ENCODE measurements at regions not wholly inside any gene's neighbourhood (a gene's known extent, or its start where the extent isn't known, plus 50 kb on each side); places are given as distances from the start of the nearest gene placed in this dataset.

DNA sequence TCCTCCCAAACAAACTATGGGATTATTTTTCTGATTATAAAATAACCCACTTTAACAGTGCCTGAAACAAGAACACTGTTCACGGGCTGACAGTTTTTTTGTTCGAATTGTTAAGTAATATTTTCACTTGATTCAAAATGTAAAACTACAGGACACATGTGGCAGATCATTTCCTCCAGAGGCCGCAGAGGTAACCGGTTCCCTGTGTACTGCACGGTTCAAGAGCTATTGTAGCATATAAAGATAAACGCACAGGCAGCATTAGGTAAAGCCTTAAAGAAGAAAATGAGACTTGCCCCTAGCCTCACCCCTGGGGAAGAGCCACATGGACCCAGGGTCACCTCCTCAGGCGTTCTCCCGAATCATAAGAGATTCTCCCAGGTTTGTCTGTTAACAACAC is 181.3 kb upstream of the AFDN start:
- FAIRE-seq = no peak
- in situ Hi-C loops (cut with HindIII; ENCODE audit: extremely low pct_ligation_motif_present, low pct_unique_long_range_greater_than_20kb) = no loop called here

DNA sequence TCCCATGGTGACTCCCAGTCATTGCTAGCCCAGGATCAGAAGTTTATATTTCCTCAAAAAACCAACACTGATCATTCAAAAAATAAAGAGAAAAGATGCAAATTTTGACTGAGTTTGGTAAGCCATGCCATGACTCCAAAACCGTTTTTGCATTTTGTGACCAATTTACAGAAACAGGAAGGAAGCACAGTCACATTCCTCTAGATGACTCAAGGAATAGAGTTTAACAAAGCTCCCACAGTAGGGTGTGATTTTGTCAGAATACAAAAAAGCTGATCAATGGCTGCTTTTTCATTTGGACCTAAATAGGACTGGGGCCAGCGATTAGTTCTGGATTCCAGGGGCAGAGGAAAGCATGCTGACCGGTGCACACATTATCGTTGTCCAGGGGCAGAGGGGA is 179.4 kb upstream of the AFDN start:
- no TSS peak for BruUV-seq (replicated peaks)
- Histone ChIP-seq H3K9me3 (ENCODE audit: low read length) (no peaks in the 10 kb centered on the region), H3K4me2 (ENCODE audit: low read depth, low read length) (no peak overlapping the region), H2AFZ (ENCODE audit: low read length) (no peak overlapping the region), H4K20me1 (ENCODE audit: insufficient read depth, low read length) (no peaks in the 10 kb centered on the region), H3K4me1 (ENCODE audit: insufficient read depth, low read length) (peaks cover 67% of the 10 kb centered on the region), H3K4me3 (replicated peaks in 1 of 3; ENCODE audit: insufficient read depth in 1 of 3, low read depth in 2 of 3, low read length in 3 of 3) (no peak overlapping the region), H3K27ac (ENCODE audit: extremely low read length, insufficient read depth, low read length) (no peak overlapping the region), H3K9ac (ENCODE audit: insufficient read depth, low read depth, low read length) (no peak overlapping the region), H3K79me2 (ENCODE audit: insufficient read depth, low read length) (no peaks in the 10 kb centered on the region), H3K27me3 (ENCODE audit: control insufficient read depth in 1 of 2, insufficient read depth in 2 of 2, low read length in 2 of 2) (no peaks in the 10 kb centered on the region; a peak in 1 of 5 replicates), H3K36me3 (replicated peaks in 1 of 2; ENCODE audit: control insufficient read depth in 1 of 2, insufficient read depth in 2 of 2, low read length in 2 of 2) (no peaks in the 10 kb centered on the region)
- FAIRE-seq (no peak), ATAC-seq (no peak), DNase-seq (ENCODE audit: low spot score) (no peak)
- 67% methylated on average over 4 of the region's 4 CpGs for WGBS (ENCODE audit: low lambda C conversion rate)
- ChIA-PET POLR2A (no interaction called here), CTCF (ENCODE audit: low intra/inter-chr PET ratio, low total read pairs) (no interaction called here)
- in situ Hi-C loops (cut with HindIII; ENCODE audit: extremely low pct_ligation_motif_present, low pct_unique_long_range_greater_than_20kb) (no loop called here), intact Hi-C loops (cut with micrococcal nuclease; ENCODE audit: unreplicated experiment) (no loop called here)
- TF ChIP-seq, protein P1, sequence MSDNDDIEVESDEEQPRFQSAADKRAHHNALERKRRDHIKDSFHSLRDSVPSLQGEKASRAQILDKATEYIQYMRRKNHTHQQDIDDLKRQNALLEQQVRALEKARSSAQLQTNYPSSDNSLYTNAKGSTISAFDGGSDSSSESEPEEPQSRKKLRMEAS (IDR thresholded peaks at IDR 0.05) = no peak
- TF ChIP-seq TBL1XR1 (IDR thresholded peaks at IDR 0.05; ENCODE audit: borderline replicate concordance, low read length, partially characterized antibody) (no peak), SKI (IDR thresholded peaks at IDR 0.05; ENCODE audit: partially characterized antibody) (no peak), MED8 (CRISPR knock-in tag; IDR thresholded peaks at IDR 0.05; ENCODE audit: insufficient replicate concordance) (no peak), SMARCC2 (IDR thresholded peaks at IDR 0.05) (no peak), FOXK2 (IDR thresholded peaks at IDR 0.05) (no peak), PITX1 (CRISPR knock-in tag; IDR thresholded peaks at IDR 0.05) (no peak), RXRA (CRISPR knock-in tag; IDR thresholded peaks at IDR 0.05) (no peak), HHEX (CRISPR knock-in tag; IDR thresholded peaks at IDR 0.05) (no peak), HOXA9 (CRISPR knock-in tag; IDR thresholded peaks at IDR 0.05; ENCODE audit: borderline replicate concordance) (no peak), ZNF558 (CRISPR knock-in tag; IDR thresholded peaks at IDR 0.05; ENCODE audit: borderline replicate concordance) (no peak), SNRNP70 (IDR thresholded peaks at IDR 0.05; ENCODE audit: low read depth, low read length) (no peak)
- TF ChIP-seq, protein P2, sequence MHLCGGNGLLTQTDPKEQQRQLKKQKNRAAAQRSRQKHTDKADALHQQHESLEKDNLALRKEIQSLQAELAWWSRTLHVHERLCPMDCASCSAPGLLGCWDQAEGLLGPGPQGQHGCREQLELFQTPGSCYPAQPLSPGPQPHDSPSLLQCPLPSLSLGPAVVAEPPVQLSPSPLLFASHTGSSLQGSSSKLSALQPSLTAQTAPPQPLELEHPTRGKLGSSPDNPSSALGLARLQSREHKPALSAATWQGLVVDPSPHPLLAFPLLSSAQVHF (CRISPR knock-in tag; IDR thresholded peaks at IDR 0.05) = no peak
- TF ChIP-seq, protein P3, sequence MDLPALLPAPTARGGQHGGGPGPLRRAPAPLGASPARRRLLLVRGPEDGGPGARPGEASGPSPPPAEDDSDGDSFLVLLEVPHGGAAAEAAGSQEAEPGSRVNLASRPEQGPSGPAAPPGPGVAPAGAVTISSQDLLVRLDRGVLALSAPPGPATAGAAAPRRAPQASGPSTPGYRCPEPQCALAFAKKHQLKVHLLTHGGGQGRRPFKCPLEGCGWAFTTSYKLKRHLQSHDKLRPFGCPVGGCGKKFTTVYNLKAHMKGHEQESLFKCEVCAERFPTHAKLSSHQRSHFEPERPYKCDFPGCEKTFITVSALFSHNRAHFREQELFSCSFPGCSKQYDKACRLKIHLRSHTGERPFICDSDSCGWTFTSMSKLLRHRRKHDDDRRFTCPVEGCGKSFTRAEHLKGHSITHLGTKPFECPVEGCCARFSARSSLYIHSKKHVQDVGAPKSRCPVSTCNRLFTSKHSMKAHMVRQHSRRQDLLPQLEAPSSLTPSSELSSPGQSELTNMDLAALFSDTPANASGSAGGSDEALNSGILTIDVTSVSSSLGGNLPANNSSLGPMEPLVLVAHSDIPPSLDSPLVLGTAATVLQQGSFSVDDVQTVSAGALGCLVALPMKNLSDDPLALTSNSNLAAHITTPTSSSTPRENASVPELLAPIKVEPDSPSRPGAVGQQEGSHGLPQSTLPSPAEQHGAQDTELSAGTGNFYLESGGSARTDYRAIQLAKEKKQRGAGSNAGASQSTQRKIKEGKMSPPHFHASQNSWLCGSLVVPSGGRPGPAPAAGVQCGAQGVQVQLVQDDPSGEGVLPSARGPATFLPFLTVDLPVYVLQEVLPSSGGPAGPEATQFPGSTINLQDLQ (CRISPR knock-in tag; IDR thresholded peaks at IDR 0.05) = no peak

More for the DNA sequence above, 181.3 kb upstream of the AFDN start:
- ATAC-seq = no peak
- ChIA-PET POLR2A (no interaction called here), CTCF (ENCODE audit: low intra/inter-chr PET ratio, low total read pairs) (no interaction called here)
- no peak overlapping the region for H3K4me2 ChIP-seq (ENCODE audit: low read depth, low read length)
- no peaks in the 10 kb centered on the region; a peak in 1 of 5 replicates for H3K27me3 ChIP-seq (ENCODE audit: control insufficient read depth in 1 of 2, insufficient read depth in 2 of 2, low read length in 2 of 2)
- no peak overlapping the region for H3K27ac ChIP-seq (ENCODE audit: extremely low read length, insufficient read depth, low read length)
- H4K20me1 ChIP-seq (ENCODE audit: insufficient read depth, low read length) = no peaks in the 10 kb centered on the region
- no peaks in the 10 kb centered on the region for H3K9me3 ChIP-seq (ENCODE audit: low read length)
- H3K4me3 ChIP-seq (replicated peaks in 1 of 3; ENCODE audit: insufficient read depth in 1 of 3, low read depth in 2 of 3, low read length in 3 of 3) = no peak overlapping the region
- TF ChIP-seq HOXA3 (CRISPR knock-in tag; IDR thresholded peaks at IDR 0.05) = no peak
- TF ChIP-seq CBX5 (CRISPR knock-in tag; IDR thresholded peaks at IDR 0.05; ENCODE audit: borderline replicate concordance) = no peak
- no peak for TF ChIP-seq MAZ (IDR thresholded peaks at IDR 0.05; ENCODE audit: borderline replicate concordance, low read depth, low read length)
- no peak for TF ChIP-seq MAZ (CRISPR knock-in tag; IDR thresholded peaks at IDR 0.05; ENCODE audit: low read depth)
- no peak for TF ChIP-seq ZNF431 (CRISPR knock-in tag; IDR thresholded peaks at IDR 0.05; ENCODE audit: borderline replicate concordance, low read depth)
- no peak for TF ChIP-seq ZNF773 (CRISPR knock-in tag; IDR thresholded peaks at IDR 0.05; ENCODE audit: borderline replicate concordance)
- TF ChIP-seq KMT2A (CRISPR knock-in tag; IDR thresholded peaks at IDR 0.05) = no peak
- no peak for TF ChIP-seq NPAS2 (CRISPR knock-in tag; IDR thresholded peaks at IDR 0.05; ENCODE audit: borderline replicate concordance)
- TF ChIP-seq FOXP1 (IDR thresholded peaks at IDR 0.05) = no peak
- no peak for TF ChIP-seq FOXP1 (CRISPR knock-in tag; IDR thresholded peaks at IDR 0.05)
- TF ChIP-seq EP300 (IDR thresholded peaks at IDR 0.05; ENCODE audit: low read depth in 2 of 2, low read length in 2 of 2) = no peak
- no peak for TF ChIP-seq EP300 (CRISPR knock-in tag; IDR thresholded peaks at IDR 0.05; ENCODE audit: borderline replicate concordance)
- TF ChIP-seq NFIC (IDR thresholded peaks at IDR 0.05; ENCODE audit: low read length) = no peak
- TF ChIP-seq ZNF7 (CRISPR knock-in tag; IDR thresholded peaks at IDR 0.05) = no peak
- WGBS (ENCODE audit: low lambda C conversion rate) = 88% methylated on average over 8 of the region's 8 CpGs
- peaks cover 48% of the 10 kb centered on the region for H3K4me1 ChIP-seq (ENCODE audit: insufficient read depth, low read length)
- no TSS peak for BruUV-seq (replicated peaks)
- no peak overlapping the region for H2AFZ ChIP-seq (ENCODE audit: low read length)
- no peaks in the 10 kb centered on the region for H3K79me2 ChIP-seq (ENCODE audit: insufficient read depth, low read length)
- H3K9ac ChIP-seq (ENCODE audit: insufficient read depth, low read depth, low read length) = no peak overlapping the region
- intact Hi-C loops (cut with micrococcal nuclease; ENCODE audit: unreplicated experiment) = no loop called here
- DNase-seq (ENCODE audit: low spot score) = no peak
- no peaks in the 10 kb centered on the region for H3K36me3 ChIP-seq (replicated peaks in 1 of 2; ENCODE audit: control insufficient read depth in 1 of 2, insufficient read depth in 2 of 2, low read length in 2 of 2)
